ENCODE measurements at regions not wholly inside any gene's neighbourhood (a gene's known extent, or its start where the extent isn't known, plus 50 kb on each side); places are given as distances from the start of the nearest gene placed in this dataset.
A peak's percentile ranks its signal among the peaks of the same experiment; 100 is the strongest.

- DNase-seq (ENCODE audit: low spot score), result no peak
These were observed 59.5 kb downstream of the PTGS2 start for GRCh38 chr1:186620566-186621350.

DNA sequence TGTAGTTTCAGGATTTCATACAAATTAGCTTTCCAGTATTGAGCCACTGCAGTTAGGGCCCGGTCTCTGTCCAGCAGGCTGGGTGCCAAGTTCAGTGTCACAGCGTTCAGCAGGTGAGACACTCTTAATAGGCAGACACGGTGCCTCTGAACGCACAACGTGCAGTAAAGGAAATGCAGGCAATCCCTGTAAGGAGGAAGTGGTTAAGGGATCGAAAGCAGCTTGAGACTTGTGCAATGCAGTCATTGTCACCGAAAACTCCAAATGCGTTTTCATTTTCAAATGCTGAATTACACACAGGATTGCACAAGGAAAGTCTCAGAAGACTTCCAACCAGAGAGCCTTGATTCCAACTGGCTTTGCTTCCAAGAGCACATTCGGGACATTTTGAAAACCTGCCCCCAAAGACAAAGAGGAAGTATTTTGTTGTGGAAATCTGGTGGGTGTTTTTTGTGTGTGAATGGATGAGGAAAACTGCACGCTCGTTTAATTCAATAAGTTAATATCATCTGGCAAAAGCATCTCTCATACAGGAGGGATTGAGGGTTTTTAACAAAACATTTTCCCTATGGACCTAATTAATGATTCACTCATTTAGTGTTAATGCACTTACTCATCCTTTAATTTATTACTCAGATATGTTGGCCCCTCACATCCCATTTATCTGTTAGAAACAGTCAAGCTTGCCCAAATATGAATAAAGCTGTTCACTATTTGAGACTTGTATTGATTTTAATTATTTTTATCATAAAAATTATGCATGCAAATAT lies 61.6 kb downstream of the PTGS2 start:
- DNase-seq (ENCODE audit: low spot score), result peak; percentile 69

DNA sequence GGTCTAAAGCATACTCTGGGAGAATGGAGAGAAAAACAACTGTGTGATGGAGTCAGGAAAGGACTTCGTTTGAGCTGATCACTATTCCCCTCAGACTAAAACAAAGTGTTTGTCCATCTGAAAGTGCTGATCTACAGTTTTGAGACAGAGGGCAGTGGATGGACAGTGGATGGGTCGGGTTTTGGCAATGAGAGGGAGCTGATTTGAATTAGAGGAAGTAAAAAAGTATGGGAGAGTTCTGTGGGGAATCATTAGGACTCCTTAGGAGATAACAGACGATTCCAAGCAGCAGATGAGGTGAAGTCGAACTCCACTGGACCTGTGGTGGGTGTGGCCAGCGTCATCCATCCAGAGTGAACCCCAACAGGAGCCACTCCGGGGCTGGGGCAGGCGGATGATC lies 62.3 kb downstream of the PTGS2 start:
- DNase-seq (ENCODE audit: low spot score), result no peak

- no peak for DNase-seq (ENCODE audit: low spot score)
These were observed 63.7 kb downstream of the PTGS2 start for GRCh38 chr1:186616511-186616910.

- no peak for DNase-seq (ENCODE audit: low spot score)
These were observed 64.9 kb downstream of the PTGS2 start for GRCh38 chr1:186615332-186615731.

DNA sequence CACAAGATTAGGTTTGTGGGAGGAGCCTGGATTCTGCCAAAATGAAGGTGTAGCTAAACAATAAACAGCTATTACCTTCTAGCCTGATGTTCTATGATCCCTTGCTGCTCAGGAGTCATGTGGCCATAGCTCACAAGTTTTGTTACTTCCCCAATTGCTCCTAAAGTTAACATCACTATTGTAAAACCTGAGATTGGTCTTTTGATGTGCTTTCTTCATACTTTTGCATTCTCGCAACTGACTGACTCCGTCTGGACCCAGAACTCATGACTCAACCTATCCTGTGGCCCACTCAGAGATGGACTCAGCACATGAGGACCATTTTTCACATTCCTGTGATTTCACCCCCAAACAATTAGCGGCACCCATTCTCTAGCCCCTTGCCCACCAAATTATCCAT lies 69.1 kb downstream of the PTGS2 start:
- DNase-seq (ENCODE audit: low spot score), result no peak

DNA sequence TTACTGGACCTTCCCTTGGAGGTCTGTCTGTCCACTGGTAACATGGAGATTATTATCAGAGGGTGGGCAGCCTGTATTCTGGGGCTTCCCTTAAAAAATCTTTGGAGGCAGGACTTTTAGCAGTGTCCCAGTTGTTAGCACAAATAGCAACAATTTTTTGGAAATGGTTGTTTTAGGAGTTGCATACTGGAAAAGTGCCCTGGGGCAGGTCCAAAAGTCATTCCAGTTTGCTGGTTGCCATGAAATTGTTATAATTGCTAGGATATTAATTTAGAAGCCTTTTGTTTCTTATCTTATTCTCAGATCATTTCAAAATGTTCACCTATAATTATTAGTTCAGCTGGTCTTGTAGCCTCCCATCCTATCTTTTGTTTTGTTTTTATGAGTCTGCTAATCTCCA lies 71.0 kb downstream of the PTGS2 start:
- DNase-seq (ENCODE audit: low spot score), result no peak

DNA sequence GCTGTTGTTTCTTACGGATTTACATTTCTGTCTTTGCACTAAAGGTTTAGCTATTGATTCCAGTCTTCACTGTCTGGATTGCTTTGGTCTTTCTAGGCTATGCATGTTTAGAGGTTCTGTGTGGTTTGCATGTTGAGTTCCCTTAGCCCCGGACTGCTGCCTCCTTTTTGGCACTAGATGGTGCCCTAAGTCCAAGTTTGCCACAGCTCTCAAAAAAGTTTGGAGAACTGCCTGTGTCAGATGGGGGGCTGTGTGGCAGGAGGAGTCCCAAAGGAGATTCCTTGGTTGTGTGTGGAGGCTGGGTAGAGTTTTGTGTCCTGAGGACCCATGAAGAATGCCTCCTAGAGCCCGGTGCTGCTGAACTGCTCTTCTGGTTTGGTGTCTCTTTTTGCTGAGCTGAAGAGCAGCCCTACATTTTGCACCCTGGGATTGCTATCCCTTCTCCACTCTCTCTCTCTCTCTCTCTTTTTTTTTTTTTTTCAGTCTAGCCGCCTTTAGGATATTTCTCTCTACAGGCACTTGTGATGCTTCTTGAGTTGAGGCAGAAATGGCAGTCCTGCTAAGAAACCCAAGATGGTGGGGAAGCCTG lies 74.4 kb downstream of the PTGS2 start:
- DNase-seq (ENCODE audit: low spot score), result peak; percentile 51

GRCh38 chr1:186595969-186596368 lies 84.3 kb downstream of the PTGS2 start:
- no peak for DNase-seq (ENCODE audit: low spot score)

DNA sequence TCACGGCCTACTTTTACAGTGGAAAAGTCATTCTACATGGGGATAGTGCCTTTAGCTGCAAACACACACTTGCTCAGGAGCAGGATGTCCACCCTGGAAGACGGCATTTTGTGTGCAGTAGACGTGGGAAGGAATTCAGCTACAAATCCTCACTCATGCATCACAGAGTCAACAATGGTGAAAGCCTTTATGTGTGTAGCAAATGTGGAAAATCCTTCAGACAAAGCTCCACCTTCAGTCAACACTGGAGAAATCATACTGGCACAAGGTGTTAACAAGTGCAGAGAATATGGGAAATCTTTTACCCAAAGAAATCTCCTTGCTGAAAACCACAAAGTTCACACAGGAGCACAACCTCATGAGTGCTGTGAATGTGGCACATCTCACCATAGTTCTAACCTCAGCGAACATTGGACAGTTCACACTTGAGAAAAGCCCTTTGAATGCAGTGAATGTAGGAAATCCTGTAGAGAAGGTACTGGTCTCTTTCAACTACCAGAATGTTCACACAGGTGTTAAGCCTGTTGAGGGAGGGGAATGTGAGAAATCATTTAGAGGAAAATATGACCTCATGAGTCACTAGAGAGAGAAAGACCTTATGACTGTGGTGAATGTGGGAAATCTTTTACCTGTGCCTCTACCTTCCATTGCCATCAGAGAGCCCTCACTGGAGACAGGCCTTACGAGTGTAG lies 101.8 kb downstream of the PTGS2 start:
- no peak for DNase-seq (ENCODE audit: low spot score)

DNA sequence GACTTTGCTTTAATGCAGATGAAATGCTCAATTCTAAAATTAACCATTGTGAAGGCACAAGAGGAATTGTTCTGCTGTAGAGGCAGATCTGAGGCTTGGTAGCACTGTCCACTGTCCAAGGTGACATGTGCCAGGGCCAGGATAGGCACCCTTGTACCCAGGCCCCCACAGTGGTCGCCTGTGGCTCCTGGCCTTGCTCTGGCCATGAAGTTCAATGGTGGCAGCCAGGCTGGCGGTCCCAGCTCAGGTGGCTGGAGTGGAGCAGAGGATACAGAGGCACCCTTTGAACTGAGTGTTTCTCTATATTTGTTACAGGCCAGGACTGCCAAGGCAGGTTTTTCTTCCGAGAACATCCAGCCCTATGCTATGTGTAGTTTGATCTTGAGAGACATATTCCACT lies 102.6 kb downstream of the PTGS2 start:
- DNase-seq (ENCODE audit: low spot score), result no peak

- DNase-seq (ENCODE audit: low spot score), result no peak
These were observed 103.0 kb downstream of the PTGS2 start for GRCh38 chr1:186577216-186577615.

DNA sequence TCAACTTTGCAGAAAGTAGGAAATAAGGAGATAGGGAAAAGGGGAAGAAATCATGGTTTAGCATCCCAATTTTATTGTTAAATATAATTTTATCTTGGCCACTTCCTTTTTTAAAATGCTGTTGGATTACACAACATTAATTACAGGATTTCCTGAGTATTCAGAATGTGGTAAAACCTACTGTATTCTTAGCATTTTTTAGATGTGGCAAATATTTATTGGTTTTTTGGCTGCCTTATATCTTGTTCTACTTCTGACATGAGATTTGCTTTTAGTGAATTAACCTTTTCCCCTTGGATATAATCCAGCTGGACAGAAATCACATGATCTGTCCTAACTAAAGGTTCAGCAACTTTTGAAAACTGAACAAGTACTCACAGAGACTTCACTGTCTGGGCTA lies 104.9 kb downstream of the PTGS2 start:
- DNase-seq (ENCODE audit: low spot score), result no peak

DNA sequence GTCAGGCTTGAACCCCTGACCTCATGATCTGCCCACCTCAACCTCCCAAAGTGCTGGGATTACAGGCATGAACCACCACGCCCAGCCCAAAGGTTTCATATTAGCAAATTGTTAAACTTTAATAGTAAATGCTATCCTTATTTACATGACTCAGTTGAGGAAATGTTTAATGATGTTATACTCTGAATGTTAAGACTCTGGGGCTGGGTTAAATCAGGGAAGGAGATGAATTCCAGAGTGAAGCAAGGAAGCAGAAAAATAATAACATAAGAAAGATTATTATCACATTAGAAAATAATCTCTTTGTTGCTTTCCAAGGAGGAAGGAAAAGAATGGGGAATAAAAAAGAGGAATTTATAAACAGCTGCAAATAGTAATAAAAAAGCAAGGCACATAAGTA lies 105.3 kb downstream of the PTGS2 start:
- no peak for DNase-seq (ENCODE audit: low spot score)

GRCh38 chr1:186572509-186572908 lies 107.7 kb downstream of the PTGS2 start:
- no peak for DNase-seq (ENCODE audit: low spot score)

- DNase-seq (ENCODE audit: low spot score), result no peak
These were observed 108.5 kb downstream of the PTGS2 start for GRCh38 chr1:186571771-186572170.

DNA sequence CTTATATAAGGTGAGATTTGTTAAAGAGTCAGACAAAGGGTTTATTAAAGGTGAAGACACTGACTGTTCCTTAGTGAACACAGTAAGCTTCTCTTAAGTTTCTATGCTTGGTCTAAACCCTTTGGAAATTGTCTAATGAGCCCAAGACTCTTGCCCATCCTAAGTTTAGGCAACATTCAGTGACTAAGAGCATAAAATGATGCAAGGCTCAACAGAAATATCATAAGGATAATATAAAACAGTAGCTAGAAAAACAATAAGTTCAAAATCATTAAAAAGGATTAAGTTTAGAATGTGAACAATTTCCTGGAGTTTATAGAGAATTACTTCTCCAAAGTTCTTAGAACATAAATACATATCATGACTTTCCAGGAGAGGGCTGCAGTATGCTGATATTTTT lies 108.9 kb upstream of the PDC start:
- DNase-seq (ENCODE audit: low spot score), result no peak

GRCh38 chr1:186568221-186568620 lies 107.3 kb upstream of the PDC start:
- no peak for DNase-seq (ENCODE audit: low spot score)

DNA sequence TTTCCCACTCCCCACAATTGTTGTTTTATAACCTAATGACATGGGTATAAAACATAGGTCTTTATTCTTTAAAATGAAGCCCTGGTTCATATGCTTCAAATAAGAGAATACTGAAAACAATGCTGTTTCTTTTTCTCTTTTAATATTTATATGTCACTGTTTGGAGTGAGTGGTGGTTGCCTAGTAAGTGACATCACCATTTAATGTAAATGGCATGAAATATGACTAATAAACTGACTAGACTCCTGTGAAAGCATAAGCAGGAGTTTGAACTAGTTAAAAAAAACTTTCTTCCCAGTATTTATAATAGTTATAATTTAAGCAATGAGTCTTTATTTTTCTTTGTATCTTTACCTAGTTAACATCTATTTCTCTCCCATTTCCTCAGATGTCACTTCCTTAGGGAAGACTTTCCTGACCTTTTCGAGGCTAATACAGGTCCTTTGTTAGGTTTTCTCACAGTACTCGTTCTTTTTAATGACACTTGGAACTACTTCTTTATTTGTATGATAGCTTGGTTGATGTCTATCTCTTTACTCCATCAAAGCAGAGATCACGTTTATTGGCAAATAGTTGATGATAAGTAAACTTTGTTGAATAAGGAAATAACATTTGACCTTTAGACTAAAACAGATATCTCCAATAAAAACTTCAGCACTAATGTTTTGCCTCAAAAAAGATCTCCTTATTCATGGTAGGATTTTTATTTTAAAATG lies 105.4 kb upstream of the PDC start:
- no peak for DNase-seq (ENCODE audit: low spot score)

- no peak for DNase-seq (ENCODE audit: low spot score)
These were observed 103.7 kb upstream of the PDC start for GRCh38 chr1:186564582-186564981.

DNA sequence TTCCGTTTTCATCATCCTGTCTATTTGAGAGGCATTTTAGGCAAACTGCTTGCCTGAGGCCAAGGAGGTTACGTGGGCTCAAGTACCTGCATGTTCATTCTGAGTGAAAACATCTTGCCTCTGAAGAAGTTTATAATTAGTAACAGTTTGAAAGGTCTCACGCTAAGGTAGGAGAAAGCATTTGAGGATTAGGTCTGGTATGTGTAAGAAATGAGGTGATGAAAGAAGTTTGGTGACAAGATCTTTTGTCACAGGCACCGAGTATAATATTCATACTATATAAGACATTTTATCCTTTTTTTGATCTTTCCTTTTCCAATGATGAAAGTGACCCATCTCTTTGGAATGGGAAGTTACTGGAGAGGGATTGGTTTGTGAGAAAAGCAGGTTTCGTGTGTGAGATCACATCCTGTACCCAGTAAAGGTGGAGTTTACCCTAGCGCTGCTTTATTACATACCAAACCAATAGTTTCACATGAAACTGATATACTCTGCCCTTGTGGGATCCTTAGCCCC lies 98.7 kb upstream of the PDC start:
- DNase-seq (ENCODE audit: low spot score), result no peak
